Stomach (tissue), 8 donors: ENCODE measurements at regions not wholly inside any gene's neighbourhood (a gene's known extent, or its start where the extent isn't known, plus 50 kb on each side); places are given as distances from the start of the nearest gene placed in this dataset.
A peak's percentile ranks its signal among the peaks of the same experiment; 100 is the strongest.

Experiments
- DNase-seq, 2 donors: peaks; one replicate each; pipeline versions ENCODE4 v3.0.0 to v3.0.0-alpha.2; 2013 to 2019
- H3K27ac ChIP-seq, 5 donors: fragments of 200-600 bp in 4 of 5; sonication (generic) in 4 of 5; one replicate each; pipeline ENCODE4 v1.5.1; 2013 to 2019; ENCODE audit warnings: mild to moderate bottlenecking in 1 of 5, moderate library complexity in 1 of 5
- H3K27me3 ChIP-seq, 3 donors: fragments of 200-600 bp; sonication (generic); one replicate each; pipeline ENCODE4 v1.5.1; 2017 to 2019; ENCODE audit warnings: mixed run types in 1 of 3
- H3K36me3 ChIP-seq, 4 donors: fragments of 200-600 bp; sonication (generic); 1 replicate in 3 of 4; 2 replicates in 1 of 4; pipeline ENCODE4 v1.5.1; 2016 to 2019
- H3K4me1 ChIP-seq, 4 donors: fragments of 200-600 bp; sonication (generic); one replicate each; pipeline ENCODE4 v1.5.1; 2016 to 2019
- H3K4me3 ChIP-seq, 4 donors: fragments of 200-600 bp; sonication (generic) in 3 of 4; one replicate each; pipeline ENCODE4 v1.5.1; 2016 to 2019; ENCODE audit warnings: mild to moderate bottlenecking in 1 of 4
- H3K9me3 ChIP-seq, 4 donors: fragments of 200-600 bp; sonication (generic); one replicate each; pipeline ENCODE4 v1.5.1; 2016 to 2019
- CTCF ChIP-seq, 7 experiments: fragments of 450-650 bp in 4 of 7; fragments of 200-600 bp in 3 of 7; sonication (generic) in 3 of 7; IDR thresholded peaks; one replicate each; pipeline ENCODE4 v1.5.1; 2016 to 2019; ENCODE audit warnings: antibody characterized with exemption in 7 of 7, control low read depth in 2 of 7, mild to moderate bottlenecking in 1 of 7
- EP300 ChIP-seq: sonication (generic); formaldehyde crosslinking; IDR thresholded peaks from one replicate; pipeline ENCODE4 v1.6.1; 2017; ENCODE audit warnings: antibody characterized with exemption
- POLR2A ChIP-seq, 4 donors: fragments of 450-650 bp; IDR thresholded peaks; one replicate each; pipeline ENCODE4 v1.6.1; 2016; ENCODE audit warnings: antibody characterized with exemption in 4 of 4, control low read depth in 2 of 4, mild to moderate bottlenecking in 1 of 4, moderate library complexity in 1 of 4
- POLR2AphosphoS5 ChIP-seq, 3 donors: sonication (generic); formaldehyde crosslinking; IDR thresholded peaks; one replicate each; pipeline ENCODE4 v1.6.1; 2016; ENCODE audit warnings: antibody characterized with exemption in 3 of 3
- WGBS, 5 donors: extraction: QIAGEN DNeasy Blood & Tissue Kit in 3 of 5; methylation state at CpG; one replicate each; pipeline versions ENCODE4 v1.1.5 to v1.1.7; 2013 to 2018; 5-methylcytosine and 5-hydroxymethylcytosine counted together
- intact Hi-C: fragments of 100-400 bp; cut with DNase I; formaldehyde crosslinking; loops from one replicate; pipeline ENCODE4 v1.15.1; 2023; ENCODE audit warnings: low total_unique reads
- donor health status: healthy with polysubstance abuse.
- donor health status: Bipolar disorder and iron deficiency.
- donor health status: healthy.

- no peaks in the 10 kb centered on the region for H3K36me3 ChIP-seq
- H3K9me3 ChIP-seq = no peaks in the 10 kb centered on the region
- H3K27ac ChIP-seq = peak overlapping the region in 3 of 5 donors; percentile 63 to 81 (median 75)
- no peaks in the 10 kb centered on the region for H3K27me3 ChIP-seq
- intact Hi-C loops = no loop called here
- no peak for TF ChIP-seq CTCF (IDR thresholded peaks at IDR 0.05)
- TF ChIP-seq EP300 = no peak
- no peak for TF ChIP-seq POLR2A (IDR thresholded peaks at IDR 0.05)
- no peak for TF ChIP-seq POLR2AphosphoS5 (IDR thresholded peaks at IDR 0.05)
- DNase-seq = peak in 1 of 2 donors; percentile 22
- peaks cover 22 to 45% (median 38%) of the 10 kb centered on the region in 4 donors for H3K4me1 ChIP-seq
- WGBS, 5 donors = 23 to 56% (median 30%) methylated on average over 12 of the region's 12 CpGs
- H3K4me3 ChIP-seq = no peak overlapping the region
Measured at GRCh38 chr4:10172278-10172921, 55.8 kb upstream of the WDR1 start.

GRCh38 chr4:10171055-10171454 lies 54.5 kb upstream of the WDR1 start:
- Histone ChIP-seq H3K4me3 (no peak overlapping the region), H3K27ac (no peak overlapping the region), H3K4me1 (peaks cover 22 to 45% (median 38%) of the 10 kb centered on the region in 4 donors), H3K9me3 (no peaks in the 10 kb centered on the region), H3K27me3 (no peaks in the 10 kb centered on the region), H3K36me3 (no peaks in the 10 kb centered on the region)
- WGBS, 5 donors = 39 to 61% (median 57%) methylated on average over 3 of the region's 3 CpGs
- DNase-seq = peak in 1 of 2 donors; percentile 31
- no peak for TF ChIP-seq POLR2AphosphoS5 (IDR thresholded peaks at IDR 0.05)
- TF ChIP-seq CTCF (IDR thresholded peaks at IDR 0.05) = no peak
- TF ChIP-seq EP300 = no peak
- no peak for TF ChIP-seq POLR2A (IDR thresholded peaks at IDR 0.05)
- intact Hi-C loops = no loop called here

GRCh38 chr4:10169839-10170387 lies 53.3 kb upstream of the WDR1 start:
- Histone ChIP-seq H3K27ac (no peak overlapping the region), H3K27me3 (no peaks in the 10 kb centered on the region), H3K36me3 (no peaks in the 10 kb centered on the region), H3K4me3 (no peak overlapping the region), H3K4me1 (peaks cover 22 to 43% (median 36%) of the 10 kb centered on the region in 4 donors), H3K9me3 (no peaks in the 10 kb centered on the region)
- 83 to 88% (median 86%) methylated on average over 10 of the region's 10 CpGs for WGBS, 5 donors
- no peak for DNase-seq
- intact Hi-C loops = loop anchor here (10.0 kb wide), 1 partner anchor 375 kb away; no protein-coding TSS in a partner anchor
- TF ChIP-seq POLR2AphosphoS5 (IDR thresholded peaks at IDR 0.05) (no peak), CTCF (IDR thresholded peaks at IDR 0.05) (no peak), POLR2A (IDR thresholded peaks at IDR 0.05) (no peak), EP300 (no peak)

GRCh38 chr4:10168151-10168550 lies 51.6 kb upstream of the WDR1 start:
- intact Hi-C loops = loop anchor here (10.0 kb wide), 1 partner anchor 377 kb away; no protein-coding TSS in a partner anchor
- H3K27ac ChIP-seq = no peak overlapping the region
- no peaks in the 10 kb centered on the region for H3K36me3 ChIP-seq
- no peak for DNase-seq
- peaks cover 12 to 36% (median 25%) of the 10 kb centered on the region in 4 donors for H3K4me1 ChIP-seq
- WGBS, 5 donors = 28 to 54% (median 36%) methylated on average over 3 of the region's 3 CpGs
- no peaks in the 10 kb centered on the region for H3K27me3 ChIP-seq
- H3K4me3 ChIP-seq = no peak overlapping the region
- no peaks in the 10 kb centered on the region for H3K9me3 ChIP-seq
- no peak for TF ChIP-seq POLR2AphosphoS5 (IDR thresholded peaks at IDR 0.05)
- TF ChIP-seq EP300 = no peak
- no peak for TF ChIP-seq POLR2A (IDR thresholded peaks at IDR 0.05)
- TF ChIP-seq CTCF (IDR thresholded peaks at IDR 0.05) = no peak
